PC-3 (cell line): ENCODE measurements at regions not wholly inside any gene's neighbourhood (a gene's known extent, or its start where the extent isn't known, plus 50 kb on each side); places are given as distances from the start of the nearest gene placed in this dataset.

Source experiments
- ATAC-seq: fragments of 200-7000 bp; cut with Tn5 transposase; 2 replicates; pipeline ENCODE4 v1.9.1; 2020; ENCODE audit warnings: mild to moderate bottlenecking, moderate library complexity
- BruUV-seq: library from RNA; stranded (reverse); fragments of 400-500 nt; replicated peaks from 2 replicates; lab custom pipeline; 2021; lab: Mats Ljungman, UMichigan
- CTCF ChIA-PET: fragments of 300-600 bp; sonication (Branson Sonifier 250); formaldehyde crosslinking; loops from one replicate; lab custom pipeline; 2022; ENCODE audit warnings: antibody characterized with exemption; lab: Charles Lee
- POLR2A ChIA-PET: fragments of 300-600 bp; sonication (Branson Sonifier 250); formaldehyde crosslinking; loops from one replicate; lab custom pipeline; 2022; ENCODE audit warnings: antibody characterized with exemption; ENCODE audit not compliant: unreplicated experiment; lab: Charles Lee
- DNase-seq: peaks from one replicate; pipeline ENCODE4 v3.0.0-alpha.2; 2015
- H2AFZ ChIP-seq: fragments of 300-600 bp; sonication (generic); 2 replicates; pipeline ENCODE4 v1.6.0; 2016; ENCODE audit warnings: antibody characterized with exemption, low read length
- H3F3A ChIP-seq: fragments of 300-600 bp; sonication (generic); one replicate; pipeline ENCODE4 v1.6.0; 2017; ENCODE audit warnings: antibody characterized with exemption, low read length, control low read depth, mild to moderate bottlenecking; ENCODE audit not compliant: unreplicated experiment
- H3K27ac ChIP-seq: fragments of 300-600 bp; sonication (generic); 2 replicates; pipeline ENCODE4 v1.5.1; 2016; ENCODE audit warnings: mild to moderate bottlenecking, low read length
- H3K27me3 ChIP-seq: fragments of 300-600 bp; sonication (generic); 2 replicates; pipeline ENCODE4 v1.6.1; 2016; ENCODE audit warnings: low read length, mixed read lengths
- H3K36me3 ChIP-seq: fragments of 300-600 bp; sonication (generic); 2 replicates; pipeline ENCODE4 v1.6.1; 2016; ENCODE audit warnings: low read depth, mixed run types, low read length, mixed read lengths
- H3K4me1 ChIP-seq: fragments of 300-600 bp; sonication (generic); 2 replicates; pipeline ENCODE4 v1.5.1; 2016; ENCODE audit warnings: low read length; ENCODE audit not compliant: insufficient read depth
- H3K4me2 ChIP-seq: fragments of 300-600 bp; sonication (generic); 2 replicates; pipeline ENCODE4 v1.6.0; 2016; ENCODE audit warnings: low read length
- H3K4me3 ChIP-seq: fragments of 300-600 bp; sonication (generic); 2 replicates; pipeline ENCODE4 v1.5.1; 2016; ENCODE audit warnings: mild to moderate bottlenecking, low read length, mixed read lengths
- H3K79me2 ChIP-seq: fragments of 300-600 bp; sonication (generic); 2 replicates; pipeline ENCODE4 v1.6.1; 2017; ENCODE audit warnings: low read length, mixed read lengths
- H3K9ac ChIP-seq: fragments of 300-600 bp; sonication (generic); 2 replicates; pipeline ENCODE4 v1.6.0; 2016; ENCODE audit warnings: mild to moderate bottlenecking, low read length
- H3K9me2 ChIP-seq: fragments of 300-600 bp; sonication (generic); replicated peaks from 2 replicates; pipeline ENCODE4 v1.6.1; 2016; ENCODE audit warnings: mixed run types, low read length, mixed read lengths
- H3K9me3 ChIP-seq: fragments of 300-600 bp; sonication (generic); 2 replicates; pipeline ENCODE4 v1.6.1; 2016; ENCODE audit warnings: low read length, mixed read lengths
- H4K20me1 ChIP-seq: fragments of 300-600 bp; sonication (generic); 2 replicates; pipeline ENCODE4 v1.6.1; 2016; ENCODE audit warnings: low read length, mixed read lengths
- EZH2 ChIP-seq: fragments of 300-600 bp; sonication (generic); IDR thresholded peaks from one replicate; pipeline ENCODE4 v1.6.1; 2017; ENCODE audit warnings: antibody characterized with exemption, mild to moderate bottlenecking, low read length; ENCODE audit not compliant: unreplicated experiment
- EZH2phosphoT487 ChIP-seq: fragments of 300-600 bp; sonication (generic); IDR thresholded peaks from 2 replicates; pipeline ENCODE4 v1.6.1; 2018; ENCODE audit warnings: mild to moderate bottlenecking, antibody characterized with exemption, low read length, borderline replicate concordance
- intact Hi-C: fragments of 100-400 bp; cut with micrococcal nuclease; formaldehyde crosslinking; loops from 2 replicates; pipeline ENCODE4 v1.9.0; 2023
- TF ChIP-seq, protein P1 (sequence below): fragments of 300-600 bp; sonication (generic); conservative IDR thresholded peaks from 2 replicates; pipeline ENCODE4 v1.5.1; 2017; ENCODE audit warnings: antibody characterized with exemption, low read depth, mild to moderate bottlenecking, low read length

DNA sequence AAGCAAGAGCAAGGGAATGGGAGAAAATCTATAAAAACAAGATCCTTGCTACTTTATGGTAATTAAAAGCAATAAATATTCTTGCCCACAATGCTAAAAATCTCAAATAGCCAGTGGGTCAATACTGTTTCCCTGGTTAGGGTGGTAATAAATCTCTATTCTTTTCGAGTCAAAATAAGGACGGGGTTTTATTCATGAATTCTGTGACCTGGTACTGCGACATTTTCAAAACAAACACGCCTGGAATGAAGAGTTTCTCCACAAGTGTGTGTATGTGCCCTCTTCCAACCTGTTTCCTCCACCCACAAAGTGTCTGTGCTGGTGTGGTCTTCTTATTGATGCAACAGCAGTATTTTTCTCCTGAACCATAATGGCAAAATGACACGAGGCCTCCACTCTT is 358.8 kb upstream of the BRINP1 start:
- BruUV-seq = no TSS peak
- Histone ChIP-seq H3F3A (no peaks in the 10 kb centered on the region), H3K27me3 (no peaks in the 10 kb centered on the region), H3K4me3 (no peak overlapping the region), H3K79me2 (no peaks in the 10 kb centered on the region), H3K9me3 (no peaks in the 10 kb centered on the region), H4K20me1 (no peaks in the 10 kb centered on the region), H3K9me2 (no peaks in the 10 kb centered on the region), H3K27ac (no peak overlapping the region), H2AFZ (no peak overlapping the region), H3K9ac (no peak overlapping the region), H3K4me2 (no peak overlapping the region), H3K36me3 (no peaks in the 10 kb centered on the region), H3K4me1 (no peaks in the 10 kb centered on the region)
- intact Hi-C loops = no loop called here
- CTCF ChIA-PET = no interaction called here
- DNase-seq (no peak), ATAC-seq (no peak)
- POLR2A ChIA-PET = no interaction called here
- TF ChIP-seq EZH2 = no peak

DNA sequence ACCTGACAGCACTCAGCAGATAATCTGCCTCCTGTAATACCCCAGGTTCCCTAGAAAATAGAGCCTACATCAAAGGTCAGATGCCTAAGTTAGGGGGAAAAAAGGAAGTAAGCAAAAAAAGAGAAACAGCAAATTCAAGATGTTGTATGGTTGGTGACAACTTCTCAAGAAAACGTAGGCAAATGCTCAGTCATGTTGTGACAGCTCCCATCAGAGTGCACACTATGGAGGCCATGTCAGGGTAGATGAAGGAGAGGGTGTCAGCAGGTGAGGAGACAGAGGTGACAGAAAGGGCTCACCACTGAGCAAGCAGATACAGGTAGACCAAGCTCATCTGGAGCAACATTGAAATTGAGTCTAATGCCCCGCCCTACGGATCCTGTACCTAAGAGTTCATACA is 356.8 kb upstream of the BRINP1 start:
- Histone ChIP-seq H3K79me2 (no peaks in the 10 kb centered on the region), H3K27ac (no peak overlapping the region), H3K36me3 (no peaks in the 10 kb centered on the region), H3K27me3 (no peaks in the 10 kb centered on the region), H3K4me2 (no peak overlapping the region), H3K4me3 (no peak overlapping the region), H2AFZ (no peak overlapping the region), H3F3A (no peaks in the 10 kb centered on the region), H3K9me3 (no peaks in the 10 kb centered on the region), H4K20me1 (no peaks in the 10 kb centered on the region), H3K9me2 (no peaks in the 10 kb centered on the region), H3K4me1 (no peaks in the 10 kb centered on the region), H3K9ac (no peak overlapping the region)
- no TSS peak for BruUV-seq
- DNase-seq (no peak), ATAC-seq (no peak)
- no peak for TF ChIP-seq EZH2phosphoT487
- TF ChIP-seq EZH2 = no peak
- TF ChIP-seq, protein P1, sequence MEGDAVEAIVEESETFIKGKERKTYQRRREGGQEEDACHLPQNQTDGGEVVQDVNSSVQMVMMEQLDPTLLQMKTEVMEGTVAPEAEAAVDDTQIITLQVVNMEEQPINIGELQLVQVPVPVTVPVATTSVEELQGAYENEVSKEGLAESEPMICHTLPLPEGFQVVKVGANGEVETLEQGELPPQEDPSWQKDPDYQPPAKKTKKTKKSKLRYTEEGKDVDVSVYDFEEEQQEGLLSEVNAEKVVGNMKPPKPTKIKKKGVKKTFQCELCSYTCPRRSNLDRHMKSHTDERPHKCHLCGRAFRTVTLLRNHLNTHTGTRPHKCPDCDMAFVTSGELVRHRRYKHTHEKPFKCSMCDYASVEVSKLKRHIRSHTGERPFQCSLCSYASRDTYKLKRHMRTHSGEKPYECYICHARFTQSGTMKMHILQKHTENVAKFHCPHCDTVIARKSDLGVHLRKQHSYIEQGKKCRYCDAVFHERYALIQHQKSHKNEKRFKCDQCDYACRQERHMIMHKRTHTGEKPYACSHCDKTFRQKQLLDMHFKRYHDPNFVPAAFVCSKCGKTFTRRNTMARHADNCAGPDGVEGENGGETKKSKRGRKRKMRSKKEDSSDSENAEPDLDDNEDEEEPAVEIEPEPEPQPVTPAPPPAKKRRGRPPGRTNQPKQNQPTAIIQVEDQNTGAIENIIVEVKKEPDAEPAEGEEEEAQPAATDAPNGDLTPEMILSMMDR = no peak
- intact Hi-C loops = no loop called here
- ChIA-PET POLR2A (no interaction called here), CTCF (no interaction called here)

DNA sequence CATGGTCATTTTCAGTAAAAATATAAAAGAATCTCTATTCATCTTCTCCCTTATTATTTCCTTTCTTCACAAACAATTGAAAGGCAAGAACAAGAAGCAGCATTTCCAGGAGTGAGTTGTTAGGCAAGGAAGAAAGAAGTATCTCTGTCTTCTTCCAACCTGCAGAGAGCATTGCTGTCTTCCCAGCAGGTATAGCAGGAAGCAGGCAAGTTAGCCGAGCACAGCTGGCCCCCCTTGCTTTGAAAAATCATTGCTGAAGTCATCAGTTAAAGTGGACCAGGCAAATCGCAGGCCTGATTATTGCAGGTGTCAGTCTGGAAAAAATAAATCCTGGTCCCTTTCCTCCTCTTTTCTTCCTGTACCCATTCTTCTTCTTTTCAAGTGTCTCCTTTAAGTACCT is 353.1 kb upstream of the BRINP1 start:
- no peaks in the 10 kb centered on the region for H4K20me1 ChIP-seq
- TF ChIP-seq, protein P1 = no peak
- no peak for TF ChIP-seq EZH2
- TF ChIP-seq EZH2phosphoT487 = no peak
- intact Hi-C loops = no loop called here
- H3K4me3 ChIP-seq = no peak overlapping the region
- H3K27me3 ChIP-seq = no peaks in the 10 kb centered on the region
- ATAC-seq = no peak
- H3K79me2 ChIP-seq = no peaks in the 10 kb centered on the region
- no peaks in the 10 kb centered on the region for H3F3A ChIP-seq
- no peak overlapping the region for H3K9ac ChIP-seq
- BruUV-seq = no TSS peak
- H3K9me2 ChIP-seq = no peaks in the 10 kb centered on the region
- no peak for DNase-seq
- no peak overlapping the region for H3K4me2 ChIP-seq
- no peaks in the 10 kb centered on the region for H3K9me3 ChIP-seq
- POLR2A ChIA-PET = no interaction called here
- CTCF ChIA-PET = no interaction called here
- H3K36me3 ChIP-seq = no peaks in the 10 kb centered on the region
- no peak overlapping the region for H2AFZ ChIP-seq
- H3K27ac ChIP-seq = no peak overlapping the region
- H3K4me1 ChIP-seq = no peaks in the 10 kb centered on the region
